HG03066 (cell line): ENCODE measurements at regions not wholly inside any gene's neighbourhood (a gene's known extent, or its start where the extent isn't known, plus 50 kb on each side); places are given as distances from the start of the nearest gene placed in this dataset.

ENCODE experiments used
- ATAC-seq: cut with Tn5 transposase; IDR thresholded peaks from one replicate; pipeline ENCODE4 v1.9.1; 2021; ENCODE audit warnings: low read depth; ENCODE audit not compliant: unreplicated experiment

DNA sequence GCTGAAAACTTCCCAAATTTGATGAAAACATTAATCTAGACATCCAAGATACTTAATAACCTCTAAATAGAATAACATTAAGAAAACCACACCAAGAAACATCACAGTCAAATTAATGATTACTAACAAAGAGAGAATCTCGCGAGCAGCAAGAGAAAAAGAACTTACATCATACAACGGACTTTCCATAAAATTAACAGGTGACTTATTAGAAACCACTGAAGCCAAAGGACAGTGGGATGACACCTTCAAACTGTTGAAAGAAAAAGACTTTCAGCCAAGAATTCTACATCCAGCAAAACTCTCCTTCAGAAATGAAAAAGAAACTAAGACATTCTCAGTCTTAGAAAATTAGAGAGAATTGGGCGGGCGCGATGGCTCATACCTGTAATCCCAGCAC, 232.0 kb downstream of the SNCA start:
- ATAC-seq: no peak

DNA sequence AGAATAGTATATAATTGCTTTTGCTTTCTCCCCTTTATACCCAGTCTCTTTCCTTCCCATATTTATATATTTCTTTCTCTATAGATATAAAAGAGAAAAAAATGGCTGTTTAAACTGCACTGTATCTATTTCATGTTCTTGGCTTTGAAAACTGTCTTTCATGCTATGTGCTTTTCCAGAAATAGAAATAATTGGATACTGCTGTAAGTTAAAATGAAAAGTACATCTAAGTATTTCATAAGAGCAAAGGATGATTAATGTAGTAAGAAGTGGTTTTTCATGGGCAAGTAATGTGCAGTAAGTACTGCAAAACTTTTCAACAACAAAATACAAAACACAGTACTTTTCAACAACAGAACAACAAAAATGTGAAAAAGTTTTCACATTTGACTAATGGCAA, 237.9 kb downstream of the SNCA start:
- no peak for ATAC-seq

DNA sequence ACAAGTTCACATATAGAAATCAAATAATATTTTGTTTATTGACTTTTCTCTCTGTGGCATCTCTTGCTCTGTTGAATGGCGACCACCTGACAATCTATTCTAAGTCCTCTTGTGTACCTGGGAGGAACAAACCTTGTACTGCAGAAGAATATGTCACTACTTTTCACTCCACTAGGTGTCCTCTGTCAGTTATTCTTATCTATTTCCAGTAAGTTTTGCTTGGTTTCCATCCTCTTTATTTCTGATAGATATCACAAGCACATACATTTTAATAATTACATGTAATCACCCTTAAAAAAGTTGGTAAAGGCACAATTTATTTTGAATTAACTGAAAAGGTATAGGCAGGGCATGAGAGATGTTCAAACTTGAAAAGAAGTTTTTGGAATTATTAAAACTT, 238.4 kb downstream of the SNCA start:
- no peak for ATAC-seq

DNA sequence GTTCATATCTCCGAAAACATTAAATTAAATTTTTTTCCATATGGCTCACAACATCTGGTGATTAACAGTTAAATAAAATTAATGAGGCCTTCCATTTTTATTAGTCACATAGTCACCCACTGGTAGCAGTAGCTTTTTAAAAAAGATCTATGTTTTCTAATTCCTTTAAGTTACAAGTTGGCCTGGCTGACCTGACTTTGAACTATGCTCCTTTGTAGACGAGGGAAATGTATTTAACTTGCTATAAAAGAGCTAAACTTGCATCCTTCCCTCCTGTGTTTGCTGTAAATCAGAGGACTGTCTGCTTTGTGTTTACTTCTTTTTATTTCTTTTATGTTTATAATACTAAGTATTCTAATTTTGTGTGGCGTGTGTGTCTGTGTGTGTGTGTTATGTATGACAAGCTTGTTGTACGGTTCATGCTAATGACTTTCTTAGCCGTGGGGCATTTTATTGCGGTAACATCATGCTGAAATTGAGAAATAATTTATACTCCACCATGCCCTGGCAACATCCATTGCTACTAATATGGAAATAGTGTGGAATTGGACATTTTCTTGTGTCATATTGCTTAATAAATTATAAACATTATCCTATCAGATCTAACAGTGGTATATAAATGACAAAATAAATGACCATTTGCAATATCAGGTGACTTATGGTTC, 241.7 kb downstream of the SNCA start:
- ATAC-seq: no peak

DNA sequence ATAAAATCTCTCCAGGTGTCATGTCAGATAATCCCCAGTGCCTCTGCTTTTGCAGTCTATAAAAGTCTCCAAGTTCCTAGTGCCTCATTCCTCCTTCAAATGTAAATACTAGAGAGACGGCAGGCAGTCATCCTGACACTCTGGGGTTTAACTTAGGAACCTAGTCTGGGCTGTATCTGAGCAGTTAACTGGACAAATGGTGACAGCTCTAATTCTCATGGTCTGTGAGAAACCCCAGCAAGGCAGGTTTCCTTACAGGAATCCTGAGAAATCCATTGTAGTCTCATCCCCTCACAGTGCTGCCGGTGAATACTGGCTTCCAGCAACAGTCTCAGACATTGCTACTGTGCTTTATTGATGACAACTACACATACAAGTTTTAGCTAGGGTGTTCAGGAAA, 246.8 kb downstream of the SNCA start:
- ATAC-seq: no peak

DNA sequence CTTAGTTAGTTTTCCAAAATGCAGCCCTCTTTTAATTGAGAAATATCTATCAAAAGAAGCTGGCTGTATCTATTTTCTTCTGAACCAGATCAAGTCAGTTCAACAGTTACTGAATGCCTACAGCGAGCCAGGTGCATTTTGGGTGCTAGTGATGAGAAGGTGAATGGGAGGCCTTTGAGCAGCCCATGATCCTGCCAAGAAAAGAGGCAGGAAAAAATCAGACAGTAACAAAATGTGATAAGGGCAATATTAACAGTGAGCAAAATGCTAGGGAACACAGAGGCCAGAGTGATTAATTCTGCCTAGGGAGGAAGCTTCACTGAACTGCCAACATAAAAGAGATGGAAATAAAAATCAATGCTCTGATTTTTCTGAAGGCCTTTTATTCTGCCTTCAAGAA, 248.5 kb downstream of the SNCA start:
- no peak for ATAC-seq

DNA sequence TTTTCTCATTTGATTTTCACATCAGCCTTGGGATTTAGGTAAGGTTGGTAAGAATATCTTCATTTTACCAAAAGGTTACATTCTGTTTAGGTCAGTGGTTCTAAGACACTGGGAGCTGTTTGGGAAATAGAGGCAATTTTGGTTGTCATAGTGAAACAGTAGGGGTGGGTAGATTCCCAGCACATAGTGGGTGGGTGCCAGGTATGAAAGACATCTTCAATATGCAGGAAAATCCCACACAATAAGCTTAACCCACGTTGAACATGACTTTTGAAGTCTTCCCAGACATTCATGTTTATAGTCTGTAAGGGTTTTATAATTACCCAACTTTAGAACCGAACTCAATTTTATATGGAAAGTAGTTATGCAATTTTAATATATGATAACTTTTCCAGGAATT, 249.6 kb downstream of the SNCA start:
- ATAC-seq: no peak

DNA sequence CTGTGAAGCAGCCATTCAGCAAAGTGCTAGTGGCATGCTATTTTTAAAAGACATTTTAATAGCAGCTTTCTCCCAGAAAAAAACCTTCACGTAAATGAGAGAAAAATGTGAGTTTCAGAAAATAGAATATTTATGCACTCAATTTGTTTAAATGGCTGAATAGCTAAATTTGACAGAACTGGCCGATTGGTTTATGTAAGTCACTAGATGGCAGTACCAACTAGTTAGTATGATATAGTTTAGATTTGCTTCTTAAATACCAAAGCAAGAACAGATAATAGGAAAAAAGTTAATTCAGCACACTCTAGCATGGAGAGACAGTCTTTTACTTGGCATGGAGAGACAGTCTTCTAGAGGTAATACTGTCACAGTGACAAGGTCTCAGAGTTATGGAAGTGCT, 250.1 kb downstream of the SNCA start:
- ATAC-seq: no peak

DNA sequence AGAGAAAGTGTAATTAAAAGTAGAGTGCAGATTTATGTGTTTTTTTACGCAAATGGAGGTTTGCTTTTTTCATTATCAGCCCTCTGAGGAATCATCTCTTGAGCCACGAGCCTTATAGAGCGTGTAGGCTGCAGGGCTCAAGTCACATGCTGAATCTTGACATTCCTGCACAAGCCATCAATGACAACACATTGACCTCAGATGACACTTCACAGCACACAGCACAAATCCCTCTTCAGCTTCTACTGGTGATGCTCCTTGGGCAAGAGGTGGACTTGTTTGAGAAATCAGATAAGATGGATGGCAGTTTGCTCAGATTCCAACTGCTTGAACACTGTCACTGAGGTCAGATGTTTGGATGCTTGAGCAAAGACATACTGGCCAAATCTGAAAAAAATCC, 250.6 kb downstream of the SNCA start:
- no peak for ATAC-seq

DNA sequence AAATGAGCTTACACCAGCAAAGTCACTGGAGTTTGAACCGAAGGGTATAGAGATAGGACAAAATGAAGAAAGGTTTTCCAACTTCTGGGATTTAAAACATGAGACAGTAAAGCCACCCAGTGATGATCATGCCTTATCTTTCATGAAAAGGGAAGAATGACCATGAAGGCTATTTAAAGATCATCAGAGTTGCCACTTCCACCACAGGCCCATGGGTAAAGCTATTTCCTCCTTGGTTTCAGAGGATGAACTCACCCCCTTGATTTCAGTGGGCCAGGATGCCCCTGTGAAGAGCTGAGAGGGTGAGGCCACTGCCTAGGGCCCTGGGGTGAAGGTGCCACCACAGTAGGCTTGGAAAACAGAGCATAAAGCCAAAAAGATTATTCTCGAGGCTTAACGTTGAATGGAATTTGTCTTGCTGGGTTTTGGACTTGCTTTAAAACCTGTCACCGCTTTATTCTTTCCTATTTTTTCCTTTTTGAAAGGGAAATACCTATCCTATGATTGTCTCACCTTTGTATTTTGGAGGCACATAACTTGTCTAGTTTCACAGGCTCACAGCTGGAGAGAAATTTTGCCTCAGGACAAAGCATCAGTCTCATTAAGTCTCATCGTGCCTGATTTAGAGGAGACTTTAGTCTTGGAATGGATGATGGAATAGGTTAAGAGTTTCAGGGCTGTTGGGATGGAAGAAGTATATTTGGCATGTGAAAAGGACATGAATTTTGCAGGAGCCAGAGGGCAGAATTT, 254.0 kb downstream of the SNCA start:
- no peak for ATAC-seq

DNA sequence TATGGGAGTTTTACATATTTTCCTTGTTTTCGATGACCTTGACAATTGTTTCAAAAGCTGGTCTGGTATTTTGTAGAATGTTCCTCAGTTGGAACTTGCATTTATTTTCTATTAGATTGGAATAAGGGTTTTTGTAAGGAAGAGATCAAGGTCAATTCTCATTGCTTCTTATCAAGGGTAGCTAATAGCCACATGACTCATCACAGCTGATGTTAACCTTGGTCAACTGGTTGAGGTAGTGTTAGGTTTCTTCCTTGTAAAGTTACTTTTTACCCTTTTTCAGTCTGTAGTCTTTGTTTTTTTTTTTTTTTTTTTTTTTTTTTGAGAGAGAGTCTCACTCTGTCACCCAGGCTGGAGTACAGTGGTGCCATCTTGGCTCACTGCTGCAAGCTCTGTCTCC, 257.2 kb downstream of the SNCA start:
- ATAC-seq: no peak

DNA sequence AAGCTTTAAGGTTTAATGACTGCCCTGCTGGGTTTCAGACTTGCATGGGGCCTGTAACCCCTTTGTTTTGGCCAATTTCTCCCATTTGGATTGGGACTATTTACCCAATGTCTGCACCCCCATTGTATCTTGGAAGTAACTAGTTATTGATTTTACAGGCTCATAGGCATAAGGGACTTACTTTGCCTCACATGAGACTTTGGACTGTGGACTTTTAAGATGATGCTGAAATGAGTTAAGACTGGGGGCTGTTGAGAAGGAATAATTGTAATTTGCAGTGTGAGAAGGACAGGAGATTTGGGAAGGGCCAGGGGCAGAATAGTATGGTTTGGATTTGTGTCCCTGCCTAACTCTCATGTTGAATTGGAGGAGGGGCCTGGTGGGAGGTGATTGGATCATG, 260.7 kb downstream of the SNCA start:
- no peak for ATAC-seq

DNA sequence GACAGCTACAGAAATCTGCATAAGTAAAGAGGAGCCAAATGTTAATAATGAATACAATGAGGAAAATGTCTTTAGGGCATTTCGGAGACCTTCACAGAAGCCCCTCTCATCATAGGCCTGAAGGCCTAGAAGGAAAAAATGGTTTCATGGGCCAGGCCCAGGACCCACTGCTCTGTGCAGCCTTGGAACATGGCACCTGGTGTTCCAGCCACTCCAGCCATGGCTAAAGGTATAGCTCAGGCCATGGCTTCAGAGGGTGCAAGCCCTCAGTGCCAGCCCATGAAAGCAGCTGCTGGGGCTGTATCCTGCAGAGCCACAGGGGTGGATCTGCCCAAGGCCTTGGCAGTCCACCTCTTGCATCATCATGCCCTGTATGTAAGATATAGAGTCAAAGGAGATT, 261.1 kb downstream of the SNCA start:
- ATAC-seq: no peak

DNA sequence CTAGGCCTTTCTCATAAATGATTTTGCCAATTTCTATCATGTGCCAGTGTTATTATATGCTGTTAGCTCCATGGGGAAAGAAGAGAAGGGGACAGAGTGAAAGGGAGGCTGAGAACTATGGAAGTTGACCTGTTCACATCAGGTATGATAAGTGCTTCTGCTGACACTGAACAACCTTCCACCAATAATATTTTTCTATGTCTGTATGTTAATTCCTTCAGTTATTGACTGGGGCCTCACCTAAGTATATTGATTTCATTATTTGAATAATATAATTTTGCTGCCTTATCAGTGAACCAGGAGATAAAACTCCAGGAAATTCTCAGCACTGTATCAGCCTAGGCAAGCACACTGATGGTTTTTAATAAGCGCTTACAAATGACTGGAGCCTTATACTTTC, 262.8 kb downstream of the SNCA start:
- ATAC-seq: no peak

DNA sequence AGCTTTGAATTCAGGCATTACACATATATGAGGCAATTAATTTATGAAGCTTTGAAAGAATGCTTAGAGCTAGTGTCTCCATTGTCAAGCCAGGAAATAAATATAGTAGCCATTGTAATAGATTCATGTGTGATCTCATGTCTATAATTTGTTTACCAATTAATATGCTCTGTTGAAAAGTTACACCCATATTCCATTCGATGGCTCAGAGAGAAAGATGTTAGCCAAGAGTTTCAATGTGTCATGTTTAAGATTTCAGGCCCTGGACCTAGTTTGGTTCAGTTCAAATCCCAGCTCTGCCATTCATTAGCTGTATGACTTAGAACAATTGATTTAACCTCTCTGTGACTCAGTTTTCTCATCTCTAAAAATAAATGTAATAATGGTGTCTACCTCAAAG, 263.3 kb downstream of the SNCA start:
- ATAC-seq: no peak

DNA sequence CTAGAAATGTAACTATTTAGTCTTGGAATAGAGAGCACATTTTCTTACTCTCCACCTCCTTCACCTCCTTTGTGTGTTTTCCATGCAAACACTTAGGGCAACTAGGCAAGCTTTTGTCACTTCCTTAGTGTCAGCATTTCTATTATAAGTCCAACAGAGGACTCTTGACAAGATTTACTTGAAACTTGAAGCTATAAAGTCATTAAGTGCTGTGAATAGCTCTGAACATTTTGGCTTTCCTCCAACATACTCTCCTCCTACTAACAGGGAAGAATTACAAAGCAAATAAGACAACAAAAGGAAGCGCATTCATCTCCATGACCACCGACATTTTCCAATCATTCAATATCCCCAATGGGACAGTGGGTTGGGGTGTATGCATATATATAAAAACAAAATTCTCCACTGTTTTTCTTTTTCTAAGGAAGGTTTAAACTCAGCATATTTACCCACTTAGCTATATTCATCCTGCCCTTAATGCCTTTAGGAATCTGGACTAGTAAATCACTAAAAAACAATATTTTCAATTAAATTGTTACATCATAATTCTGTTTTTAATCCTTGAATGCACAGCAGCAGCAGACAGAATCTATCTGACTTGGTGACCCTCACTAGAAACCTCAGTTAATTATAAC, 264.6 kb downstream of the SNCA start:
- ATAC-seq: no peak

DNA sequence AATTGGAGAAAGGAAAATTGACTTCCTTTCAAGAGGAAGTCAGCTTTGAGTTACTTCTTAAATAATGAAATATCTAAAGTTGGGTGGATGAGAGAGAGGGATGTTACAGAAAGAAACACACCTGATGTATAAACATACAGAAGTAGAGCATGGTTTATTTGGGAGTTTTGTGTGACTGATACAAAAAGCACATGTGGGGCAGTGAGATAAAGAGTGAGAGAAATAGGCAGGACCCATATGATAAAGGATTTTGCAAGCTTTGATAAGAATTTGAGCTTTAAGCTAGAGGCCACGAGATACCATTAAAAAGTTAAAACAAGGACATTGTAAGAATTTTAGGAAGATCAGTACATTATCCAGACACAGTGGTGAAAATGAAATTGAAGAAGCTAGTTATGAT, 263.3 kb upstream of the GPRIN3 start:
- ATAC-seq: no peak

DNA sequence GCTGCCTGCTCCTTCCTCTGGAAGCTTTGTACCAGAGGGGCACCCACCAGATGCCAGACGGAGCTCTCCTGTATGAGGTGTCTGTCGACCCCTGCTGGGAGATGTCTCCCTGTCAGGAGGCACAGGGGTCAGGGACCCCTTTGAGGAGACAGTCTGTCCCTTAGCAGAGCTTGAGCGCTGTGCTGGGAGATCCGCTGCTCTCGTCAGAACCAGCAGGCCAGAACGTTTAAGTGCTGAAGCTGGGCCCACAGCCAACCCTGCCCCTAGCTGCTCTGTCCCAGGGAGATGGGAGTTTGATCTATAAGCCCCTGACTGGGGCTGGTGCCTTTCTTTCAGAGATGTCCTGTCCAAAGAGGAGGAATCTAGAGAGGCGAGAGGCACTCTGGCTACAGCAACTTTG, 260.3 kb upstream of the GPRIN3 start:
- no peak for ATAC-seq

DNA sequence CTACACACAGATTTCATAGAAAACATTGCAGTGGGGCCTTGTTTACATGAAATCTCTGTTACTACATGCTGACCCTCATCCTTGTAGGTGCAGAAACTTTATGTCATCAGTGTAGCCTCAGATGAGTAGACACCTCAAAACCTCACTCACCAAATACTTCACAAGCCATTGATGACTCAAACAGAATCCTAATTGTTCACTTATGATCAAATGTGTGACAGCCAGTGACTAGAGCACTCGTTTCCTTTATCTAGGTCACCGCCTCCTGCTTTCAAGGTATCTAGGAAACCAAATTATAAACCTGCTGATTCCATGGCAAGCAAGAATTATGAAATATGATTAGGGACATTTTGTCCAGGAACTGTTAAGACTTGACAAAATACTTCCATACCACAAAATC, 255.8 kb upstream of the GPRIN3 start:
- no peak for ATAC-seq

DNA sequence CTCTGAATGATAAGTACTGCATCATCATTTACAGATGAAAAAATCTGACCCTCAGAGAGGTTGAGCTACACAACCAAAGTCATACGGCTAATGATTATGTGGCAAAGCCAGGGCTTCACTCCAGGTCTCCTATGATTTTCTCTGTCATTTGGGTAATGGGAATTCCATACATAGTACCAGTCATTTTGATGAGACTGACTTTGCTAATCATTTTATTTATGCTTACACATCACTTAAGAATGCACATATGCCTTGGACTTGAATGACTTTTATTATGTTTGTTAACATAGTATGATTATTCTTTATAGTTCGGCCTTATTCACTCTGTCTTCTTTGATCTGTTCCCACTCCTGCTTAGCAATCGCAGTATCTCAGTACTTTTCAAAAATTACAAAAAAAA, 255.1 kb upstream of the GPRIN3 start:
- ATAC-seq: no peak

DNA sequence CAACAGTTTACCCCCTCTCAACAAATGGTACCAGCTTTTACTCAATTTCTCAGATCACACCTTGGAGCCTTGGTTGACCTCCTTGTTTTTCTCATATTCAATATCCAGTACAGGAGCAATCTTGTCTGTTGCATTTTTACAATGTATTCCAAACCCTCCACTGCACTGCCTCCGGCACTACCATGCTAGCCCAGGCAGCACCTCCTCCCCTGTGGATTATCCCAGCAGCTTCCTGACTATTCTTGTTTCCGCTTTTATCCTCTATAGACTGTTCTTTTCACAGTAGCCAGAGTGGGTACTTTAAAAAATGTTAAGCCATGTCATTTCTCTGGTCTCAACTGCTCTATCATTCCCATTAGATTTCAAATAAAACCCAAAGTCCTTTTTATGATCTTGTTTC, 253.4 kb upstream of the GPRIN3 start:
- ATAC-seq: no peak

DNA sequence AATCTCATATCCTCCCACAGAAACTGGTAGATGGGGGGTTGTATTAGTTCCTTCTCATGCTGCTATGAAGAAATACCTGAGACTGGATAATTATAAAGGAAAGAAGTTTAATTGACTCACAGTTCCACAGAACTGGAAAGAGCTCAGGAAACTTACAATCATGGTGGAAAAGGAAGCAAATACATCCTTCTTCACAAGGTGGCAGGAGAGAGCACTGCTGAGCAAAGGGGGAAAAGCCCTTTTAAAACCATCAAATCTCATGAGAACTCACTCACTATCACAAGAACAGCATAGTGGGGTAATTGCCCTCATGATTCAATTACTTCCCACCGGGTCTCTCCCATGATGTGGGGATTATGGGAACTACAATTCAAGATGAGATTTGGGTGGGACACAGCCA, 250.5 kb upstream of the GPRIN3 start:
- no peak for ATAC-seq
